B cell (primary cell): ENCODE measurements at regions not wholly inside any gene's neighbourhood (a gene's known extent, or its start where the extent isn't known, plus 50 kb on each side); places are given as distances from the start of the nearest gene placed in this dataset.

Source experiments
- EZH2 ChIP-seq: IDR thresholded peaks from 2 replicates; pipeline ENCODE4 v1.6.1; 2012; ENCODE audit warnings: borderline replicate concordance, low read depth, mild to moderate bottlenecking, moderate library complexity, low read length; ENCODE audit not compliant: insufficient read depth, poor library complexity, severe bottlenecking
- TF ChIP-seq, protein P1 (sequence below): fragments of 200-600 bp; IDR thresholded peaks from one replicate; pipeline ENCODE4 v1.8.0; 2022; ENCODE audit warnings: antibody characterized with exemption, mild to moderate bottlenecking

DNA sequence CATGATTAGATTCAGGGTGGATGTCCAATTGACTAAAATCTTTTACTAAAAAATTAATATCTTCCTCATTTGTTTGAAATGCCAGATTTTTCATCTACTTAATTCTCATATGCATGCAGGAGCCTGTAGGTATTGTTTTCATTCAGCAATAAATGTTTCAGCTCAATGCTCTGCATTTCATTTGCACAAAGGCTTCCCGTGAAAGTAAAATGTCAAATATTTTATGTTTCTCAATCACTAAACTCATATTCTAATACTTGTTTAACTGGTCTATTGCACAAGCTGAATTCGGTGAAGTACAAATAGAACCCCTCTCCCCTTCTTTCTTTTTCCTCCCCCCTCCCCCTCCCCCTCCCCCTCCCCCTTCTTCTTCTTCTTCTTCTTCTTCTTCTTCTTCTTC is 175.9 kb downstream of the MCHR2 start:
- TF ChIP-seq, protein P1, sequence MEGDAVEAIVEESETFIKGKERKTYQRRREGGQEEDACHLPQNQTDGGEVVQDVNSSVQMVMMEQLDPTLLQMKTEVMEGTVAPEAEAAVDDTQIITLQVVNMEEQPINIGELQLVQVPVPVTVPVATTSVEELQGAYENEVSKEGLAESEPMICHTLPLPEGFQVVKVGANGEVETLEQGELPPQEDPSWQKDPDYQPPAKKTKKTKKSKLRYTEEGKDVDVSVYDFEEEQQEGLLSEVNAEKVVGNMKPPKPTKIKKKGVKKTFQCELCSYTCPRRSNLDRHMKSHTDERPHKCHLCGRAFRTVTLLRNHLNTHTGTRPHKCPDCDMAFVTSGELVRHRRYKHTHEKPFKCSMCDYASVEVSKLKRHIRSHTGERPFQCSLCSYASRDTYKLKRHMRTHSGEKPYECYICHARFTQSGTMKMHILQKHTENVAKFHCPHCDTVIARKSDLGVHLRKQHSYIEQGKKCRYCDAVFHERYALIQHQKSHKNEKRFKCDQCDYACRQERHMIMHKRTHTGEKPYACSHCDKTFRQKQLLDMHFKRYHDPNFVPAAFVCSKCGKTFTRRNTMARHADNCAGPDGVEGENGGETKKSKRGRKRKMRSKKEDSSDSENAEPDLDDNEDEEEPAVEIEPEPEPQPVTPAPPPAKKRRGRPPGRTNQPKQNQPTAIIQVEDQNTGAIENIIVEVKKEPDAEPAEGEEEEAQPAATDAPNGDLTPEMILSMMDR: no peak
- TF ChIP-seq EZH2: no peak
